Keratinocyte (primary cell): ENCODE measurements at regions not wholly inside any gene's neighbourhood (a gene's known extent, or its start where the extent isn't known, plus 50 kb on each side); places are given as distances from the start of the nearest gene placed in this dataset.

Experiments
- DNase-seq: peaks from one replicate; pipeline ENCODE4 v3.0.0-alpha.2; 2011; ENCODE audit warnings: low read depth, missing footprints, low spot score
- FAIRE-seq: peaks from 2 replicates; lab custom pipeline; 2011; peaks lifted over from hg19 to GRCh38; lab: Jason Lieb, UNC
- H2AFZ ChIP-seq: 2 replicates; pipeline ENCODE4 v1.6.0; 2012; ENCODE audit warnings: low read length, control low read depth, inconsistent platforms; ENCODE audit not compliant: control insufficient read depth
- H3K27ac ChIP-seq: 2 replicates; pipeline ENCODE4 v1.5.1; 2011; ENCODE audit warnings: low read length; ENCODE audit not compliant: control insufficient read depth, insufficient read depth
- H3K27me3 ChIP-seq: 3 replicates; pipeline ENCODE4 v1.6.0; 2011; ENCODE audit warnings: low read length; ENCODE audit not compliant: control insufficient read depth, insufficient read depth; ENCODE audit errors: extremely low read depth
- H3K36me3 ChIP-seq, 2 experiments: 2 replicates in 1 of 2; 3 replicates in 1 of 2; pipeline ENCODE4 v1.5.1; 2011; ENCODE audit warnings: low read length in 2 of 2, mild to moderate bottlenecking in 1 of 2; ENCODE audit not compliant: control insufficient read depth in 2 of 2, insufficient read depth in 2 of 2; ENCODE audit errors: extremely low read depth in 1 of 2
- H3K4me1 ChIP-seq: 3 replicates; pipeline ENCODE4 v1.5.1; 2011; ENCODE audit warnings: low read length; ENCODE audit not compliant: control insufficient read depth, insufficient read depth; ENCODE audit errors: extremely low read depth
- H3K4me2 ChIP-seq: 3 replicates; pipeline ENCODE4 v1.6.0; 2011; ENCODE audit warnings: low read depth, low read length; ENCODE audit not compliant: control insufficient read depth, insufficient read depth; ENCODE audit errors: extremely low read depth
- H3K4me3 ChIP-seq, 3 experiments: fragments of 200-600 bp in 1 of 3; sonication (generic) in 1 of 3; 2 replicates in 2 of 3; 3 replicates in 1 of 3; pipeline ENCODE4 v1.5.1; 2011 to 2016; ENCODE audit warnings: low read length in 3 of 3, mild to moderate bottlenecking in 3 of 3, control low read depth in 2 of 3, inconsistent platforms in 1 of 3, low read depth in 1 of 3, mixed read lengths in 1 of 3, mixed run types in 1 of 3, moderate library complexity in 1 of 3; ENCODE audit not compliant: control insufficient read depth in 2 of 3, insufficient read depth in 2 of 3; ENCODE audit errors: extremely low read depth in 1 of 3
- H3K79me2 ChIP-seq: 2 replicates; pipeline ENCODE4 v1.6.0; 2012; ENCODE audit warnings: low read length; ENCODE audit not compliant: control insufficient read depth, insufficient read depth
- H3K9ac ChIP-seq: 3 replicates; pipeline ENCODE4 v1.6.0; 2011; ENCODE audit warnings: low read length; ENCODE audit not compliant: control insufficient read depth, insufficient read depth; ENCODE audit errors: extremely low read depth
- H3K9me1 ChIP-seq: 3 replicates; pipeline ENCODE4 v1.6.0; 2011; ENCODE audit warnings: low read length; ENCODE audit not compliant: control insufficient read depth, insufficient read depth; ENCODE audit errors: extremely low read depth
- H3K9me3 ChIP-seq: 2 replicates; pipeline ENCODE4 v1.5.1; 2012; ENCODE audit warnings: low read depth, low read length; ENCODE audit not compliant: control insufficient read depth
- H4K20me1 ChIP-seq: 3 replicates; pipeline ENCODE4 v1.6.0; 2011; ENCODE audit warnings: low read length; ENCODE audit not compliant: control insufficient read depth, insufficient read depth; ENCODE audit errors: extremely low read depth
- EZH2 ChIP-seq: IDR thresholded peaks from one replicate; pipeline ENCODE4 v1.6.1; 2012; ENCODE audit warnings: inconsistent platforms, mild to moderate bottlenecking, low read length, moderate library complexity
- dilution Hi-C: fragments of 300-500 bp; cut with MboI; formaldehyde crosslinking; loops from one replicate; pipeline ENCODE4 v1.7.0; 2020; ENCODE audit warnings: low sequenced_read_pairs; ENCODE audit not compliant: extremely low pct_ligation_motif_present
- TF ChIP-seq, protein P1 (sequence below), 3 experiments: IDR thresholded peaks in 1 of 3; conservative IDR thresholded peaks in 1 of 3; optimal IDR thresholded peaks in 1 of 3; 2 replicates in 2 of 3; 3 replicates in 1 of 3; pipeline versions ENCODE3 to v1.5.1; 2011; ENCODE audit warnings: low read length in 3 of 3, mild to moderate bottlenecking in 3 of 3, moderate library complexity in 2 of 3, control low read depth in 1 of 3, inconsistent platforms in 1 of 3; ENCODE audit not compliant: insufficient read depth in 2 of 3; ENCODE audit errors: extremely low read depth in 1 of 3

- Histone ChIP-seq H3K27me3 (no peaks in the 10 kb centered on the region), H3K27ac (no peak overlapping the region), H3K4me3 (no peak overlapping the region), H3K9me1 (no peaks in the 10 kb centered on the region), H4K20me1 (no peaks in the 10 kb centered on the region), H2AFZ (no peak overlapping the region), H3K36me3 (no peaks in the 10 kb centered on the region), H3K4me2 (no peak overlapping the region), H3K4me1 (no peaks in the 10 kb centered on the region), H3K9ac (no peak overlapping the region), H3K9me3 (no peaks in the 10 kb centered on the region), H3K79me2 (no peaks in the 10 kb centered on the region)
- DNase-seq (no peak), FAIRE-seq (no peak)
- dilution Hi-C loops: no loop called here
- TF ChIP-seq, protein P1, sequence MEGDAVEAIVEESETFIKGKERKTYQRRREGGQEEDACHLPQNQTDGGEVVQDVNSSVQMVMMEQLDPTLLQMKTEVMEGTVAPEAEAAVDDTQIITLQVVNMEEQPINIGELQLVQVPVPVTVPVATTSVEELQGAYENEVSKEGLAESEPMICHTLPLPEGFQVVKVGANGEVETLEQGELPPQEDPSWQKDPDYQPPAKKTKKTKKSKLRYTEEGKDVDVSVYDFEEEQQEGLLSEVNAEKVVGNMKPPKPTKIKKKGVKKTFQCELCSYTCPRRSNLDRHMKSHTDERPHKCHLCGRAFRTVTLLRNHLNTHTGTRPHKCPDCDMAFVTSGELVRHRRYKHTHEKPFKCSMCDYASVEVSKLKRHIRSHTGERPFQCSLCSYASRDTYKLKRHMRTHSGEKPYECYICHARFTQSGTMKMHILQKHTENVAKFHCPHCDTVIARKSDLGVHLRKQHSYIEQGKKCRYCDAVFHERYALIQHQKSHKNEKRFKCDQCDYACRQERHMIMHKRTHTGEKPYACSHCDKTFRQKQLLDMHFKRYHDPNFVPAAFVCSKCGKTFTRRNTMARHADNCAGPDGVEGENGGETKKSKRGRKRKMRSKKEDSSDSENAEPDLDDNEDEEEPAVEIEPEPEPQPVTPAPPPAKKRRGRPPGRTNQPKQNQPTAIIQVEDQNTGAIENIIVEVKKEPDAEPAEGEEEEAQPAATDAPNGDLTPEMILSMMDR (optimal IDR thresholded peaks at IDR 0.05 in 1 of 3, IDR thresholded peaks at IDR 0.05 in 1 of 3, conservative IDR thresholded peaks at IDR 0.05 in 1 of 3; ENCODE audit: extremely low read depth in 1 of 3, insufficient read depth in 2 of 3, low read length in 3 of 3): no peak
- no peak for TF ChIP-seq EZH2
Measured at GRCh38 chr13:73741111-73741510, 393.1 kb downstream of the KLF12 start.

DNA sequence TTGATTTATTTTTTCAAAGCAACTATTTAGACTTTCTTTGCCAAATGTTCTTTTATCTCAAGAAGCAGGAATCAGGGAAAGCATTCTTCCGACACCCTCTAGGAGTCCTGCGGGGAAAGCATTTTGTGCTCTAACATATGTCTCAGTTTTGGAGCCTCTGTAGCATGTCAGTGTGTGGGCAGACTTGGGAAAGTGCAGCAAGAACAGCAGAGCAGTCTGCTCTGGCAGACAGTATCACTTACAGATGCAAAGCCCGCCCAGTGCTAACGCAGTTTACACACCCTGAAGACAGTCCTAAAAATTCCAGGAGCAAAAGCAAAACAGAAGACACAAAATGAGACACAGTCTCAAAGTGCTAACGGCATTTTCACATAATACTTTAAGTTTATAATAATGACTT, 393.5 kb downstream of the KLF12 start:
- Histone ChIP-seq H3K4me1 (no peaks in the 10 kb centered on the region), H3K36me3 (no peaks in the 10 kb centered on the region), H4K20me1 (no peaks in the 10 kb centered on the region), H3K9me1 (no peaks in the 10 kb centered on the region), H3K4me3 (no peak overlapping the region), H3K9ac (no peak overlapping the region), H3K27ac (no peak overlapping the region), H2AFZ (no peak overlapping the region), H3K27me3 (no peaks in the 10 kb centered on the region), H3K4me2 (no peak overlapping the region), H3K9me3 (no peaks in the 10 kb centered on the region), H3K79me2 (no peaks in the 10 kb centered on the region)
- FAIRE-seq: no peak
- no peak for DNase-seq
- no peak for TF ChIP-seq EZH2
- TF ChIP-seq, protein P1 (optimal IDR thresholded peaks at IDR 0.05 in 1 of 3, IDR thresholded peaks at IDR 0.05 in 1 of 3, conservative IDR thresholded peaks at IDR 0.05 in 1 of 3; ENCODE audit: extremely low read depth in 1 of 3, insufficient read depth in 2 of 3, low read length in 3 of 3): no peak
- dilution Hi-C loops: no loop called here
